Kidney (tissue), 13 donors: ENCODE measurements at regions not wholly inside any gene's neighbourhood (a gene's known extent, or its start where the extent isn't known, plus 50 kb on each side); places are given as distances from the start of the nearest gene placed in this dataset.

Source experiments
- DNase-seq, 5 donors: peaks; one replicate each; pipeline ENCODE4 v3.0.0-alpha.2; 2013 to 2020
- FAIRE-seq: peaks from 2 replicates; lab custom pipeline; 2012; peaks lifted over from hg19 to GRCh38; lab: Jason Lieb, UNC
- H3K27ac ChIP-seq, 2 donors: one replicate each; pipeline ENCODE4 v1.7.0; 2013; ENCODE audit warnings: low read depth in 2 of 2, low read length in 2 of 2, inconsistent platforms in 1 of 2
- H3K27me3 ChIP-seq: one replicate; pipeline ENCODE4 v1.7.1; 2013; ENCODE audit warnings: low read length, inconsistent platforms; ENCODE audit not compliant: control insufficient read depth, insufficient read depth
- H3K36me3 ChIP-seq, 3 donors: one replicate each; pipeline versions ENCODE4 v1.7.0 to v1.7.1; 2013; ENCODE audit warnings: low read length in 3 of 3, control low read depth in 1 of 3, inconsistent platforms in 1 of 3; ENCODE audit not compliant: insufficient read depth in 3 of 3, control insufficient read depth in 2 of 3
- H3K4me1 ChIP-seq, 3 donors: one replicate each; pipeline versions ENCODE4 v1.7.0 to v1.7.1; 2013; ENCODE audit warnings: low read length in 3 of 3, inconsistent platforms in 1 of 3, low read depth in 1 of 3; ENCODE audit not compliant: control insufficient read depth in 2 of 3, insufficient read depth in 2 of 3
- H3K4me3 ChIP-seq, 3 donors: one replicate each; pipeline versions ENCODE4 v1.7.0 to v1.8.1; 2013; ENCODE audit warnings: low read length in 3 of 3, control low read depth in 1 of 3, inconsistent platforms in 1 of 3
- H3K9ac ChIP-seq, 3 donors: one replicate each; pipeline versions ENCODE4 v1.7.0 to v1.7.1; 2013; ENCODE audit warnings: low read length in 3 of 3, control low read depth in 1 of 3, inconsistent platforms in 1 of 3
- H3K9me3 ChIP-seq, 3 donors: one replicate each; pipeline versions ENCODE4 v1.7.0 to v1.7.1; 2013; ENCODE audit warnings: low read length in 3 of 3, control low read depth in 1 of 3, inconsistent platforms in 1 of 3; ENCODE audit not compliant: control insufficient read depth in 2 of 3, insufficient read depth in 1 of 3
- CTCF ChIP-seq: IDR thresholded peaks from 3 replicates; pipeline ENCODE4 v1.5.1; 2012; ENCODE audit warnings: mild to moderate bottlenecking, moderate library complexity, borderline replicate concordance; ENCODE audit not compliant: insufficient read depth; ENCODE audit errors: extremely low read depth
- intact Hi-C: fragments of 100-400 bp; cut with DNase I; formaldehyde crosslinking; loops from one replicate; pipeline ENCODE4 v1.11.1; 2022
- donor health status: control.
- donor health status: control.
- donor health status: control.
- donor health status: control.
- donor health status: control.
- donor health status: DM: yes; HTN: yes; CAD: no.
- donor health status: Normal renal cell carcinoma (clear cell type).

- Histone ChIP-seq H3K9ac (no peak overlapping the region), H3K4me3 (no peak overlapping the region), H3K27me3 (no peaks in the 10 kb centered on the region), H3K27ac (no peak overlapping the region), H3K36me3 (peaks cover 5 to 22% (median 7%) of the 10 kb centered on the region in 3 donors), H3K4me1 (peaks cover 0 to 26% (median 24%) of the 10 kb centered on the region in 3 donors), H3K9me3 (no peaks in the 10 kb centered on the region)
- no peak for TF ChIP-seq CTCF
- intact Hi-C loops: no loop called here
- no peak for FAIRE-seq
- DNase-seq: peak in 1 of 5 donors; percentile 22
Observed at GRCh38 chr12:124456133-124456651, 111.2 kb downstream of the NCOR2 start.

- Histone ChIP-seq H3K27me3 (no peaks in the 10 kb centered on the region), H3K4me1 (peaks cover 0 to 30% (median 26%) of the 10 kb centered on the region in 3 donors), H3K36me3 (peaks cover 7 to 22% (median 8%) of the 10 kb centered on the region in 3 donors), H3K9ac (peak overlapping the region in 1 of 3 donors; percentile 24), H3K4me3 (no peak overlapping the region), H3K27ac (peak overlapping the region in 1 of 2 donors; percentile 90), H3K9me3 (no peaks in the 10 kb centered on the region)
- no peak for TF ChIP-seq CTCF
- intact Hi-C loops: no loop called here
- DNase-seq (peak in 1 of 5 donors; percentile 70), FAIRE-seq (no peak)
Observed at GRCh38 chr12:124455336-124455735, 112.1 kb downstream of the NCOR2 start.

GRCh38 chr12:124454735-124455134, 112.7 kb downstream of the NCOR2 start:
- peak in 1 of 5 donors; percentile 4 for DNase-seq
- intact Hi-C loops: no loop called here
- no peak for TF ChIP-seq CTCF
- H3K27ac ChIP-seq: peak overlapping the region; percentile 77 to 90
- no peaks in the 10 kb centered on the region for H3K27me3 ChIP-seq
- H3K36me3 ChIP-seq: peaks cover 6 to 18% (median 8%) of the 10 kb centered on the region in 3 donors
- no peaks in the 10 kb centered on the region for H3K9me3 ChIP-seq
- H3K4me3 ChIP-seq: no peak overlapping the region
- peaks cover 0 to 36% (median 26%) of the 10 kb centered on the region in 3 donors for H3K4me1 ChIP-seq
- H3K9ac ChIP-seq: peak overlapping the region in 1 of 3 donors; percentile 24
- FAIRE-seq: no peak

GRCh38 chr12:124454352-124454725, 113.1 kb downstream of the NCOR2 start:
- intact Hi-C loops: no loop called here
- TF ChIP-seq CTCF: no peak
- peaks cover 0 to 39% (median 26%) of the 10 kb centered on the region in 3 donors for H3K4me1 ChIP-seq
- H3K27ac ChIP-seq: peak overlapping the region; percentile 77 to 90
- FAIRE-seq (no peak), DNase-seq (no peak)
- no peaks in the 10 kb centered on the region for H3K27me3 ChIP-seq
- peaks cover 3 to 14% (median 5%) of the 10 kb centered on the region in 3 donors for H3K36me3 ChIP-seq
- no peaks in the 10 kb centered on the region for H3K9me3 ChIP-seq
- H3K9ac ChIP-seq: peak overlapping the region in 1 of 3 donors; percentile 24
- H3K4me3 ChIP-seq: no peak overlapping the region
